ENCODE measurements at regions not wholly inside any gene's neighbourhood (a gene's known extent, or its start where the extent isn't known, plus 50 kb on each side); places are given as distances from the start of the nearest gene placed in this dataset.

DNA sequence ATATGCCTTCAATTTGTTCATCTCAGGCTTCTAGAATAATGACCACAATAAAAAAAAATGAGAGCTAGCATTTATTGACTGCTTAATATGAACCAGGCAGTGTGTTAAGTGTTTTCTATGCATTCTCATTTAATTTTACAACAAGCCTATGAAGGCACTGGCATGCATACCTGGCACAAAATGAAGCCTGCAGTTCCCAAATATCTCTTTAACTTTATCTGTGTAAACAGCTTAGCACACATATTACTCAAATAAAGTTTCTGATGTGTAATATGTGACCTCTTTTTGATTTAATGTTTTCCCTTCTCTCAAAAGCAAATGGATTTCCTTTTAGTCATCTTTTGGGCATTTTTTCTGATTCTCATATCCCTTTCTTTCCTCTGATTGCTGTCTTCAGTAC, 671.8 kb downstream of the PCDH7 start:
- no peak for DNase-seq

DNA sequence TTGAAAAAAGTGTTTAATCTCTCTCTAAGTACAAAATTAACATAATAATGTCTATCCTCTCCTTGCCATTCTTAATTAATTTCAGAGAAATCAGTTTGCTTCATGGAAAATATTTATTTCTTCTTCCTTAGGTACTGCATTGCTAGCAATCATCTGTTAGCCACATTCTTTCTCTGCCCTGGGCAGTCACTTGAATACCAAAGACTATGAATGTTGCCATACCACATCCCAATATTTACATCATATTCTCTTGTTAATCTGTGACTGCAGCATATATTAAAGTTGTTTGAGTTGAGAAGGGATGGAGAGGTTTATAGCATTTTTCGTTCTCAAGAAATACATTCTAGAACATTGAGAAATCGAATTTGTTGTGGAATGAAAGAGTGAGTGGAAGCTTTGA, 672.8 kb downstream of the PCDH7 start:
- DNase-seq: no peak

DNA sequence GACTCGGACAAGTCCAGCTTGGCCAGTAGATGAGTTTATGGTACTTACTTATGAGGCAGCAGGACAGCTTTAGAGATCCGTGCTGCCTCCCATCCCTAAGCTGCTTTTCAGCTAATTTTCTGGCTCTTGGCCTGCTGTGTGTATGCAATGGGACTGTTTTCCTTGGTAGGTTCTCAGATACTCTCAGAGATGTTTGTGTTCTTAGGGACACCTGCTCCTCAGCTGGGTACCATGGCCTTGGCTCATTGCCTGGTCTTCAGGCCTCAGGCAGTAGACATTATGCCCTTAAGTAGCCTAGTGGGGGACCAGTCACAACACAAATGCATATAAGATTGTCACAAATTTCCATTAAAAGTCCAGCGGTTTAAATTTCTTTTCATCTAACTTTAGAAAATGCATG, 688.0 kb downstream of the PCDH7 start:
- no peak for DNase-seq

DNA sequence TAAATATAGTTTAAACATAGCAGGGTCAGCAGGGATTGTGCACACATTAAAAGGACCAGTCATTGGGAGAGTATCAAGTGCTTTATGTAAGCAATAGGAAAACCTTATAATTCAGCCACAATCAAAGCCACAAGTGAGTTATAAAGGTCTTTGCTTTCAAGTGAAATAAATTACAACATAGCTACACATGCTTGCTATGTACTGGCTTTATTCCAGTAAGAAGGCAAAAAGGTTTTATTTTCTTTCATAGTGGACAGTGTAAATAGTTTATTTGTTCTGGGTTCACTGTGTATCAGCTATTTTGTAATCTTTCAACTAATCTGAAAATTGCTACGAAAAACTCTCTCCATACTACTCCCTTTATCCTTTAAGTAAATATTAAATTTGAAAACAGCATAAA, 691.4 kb downstream of the PCDH7 start:
- no peak for DNase-seq

DNA sequence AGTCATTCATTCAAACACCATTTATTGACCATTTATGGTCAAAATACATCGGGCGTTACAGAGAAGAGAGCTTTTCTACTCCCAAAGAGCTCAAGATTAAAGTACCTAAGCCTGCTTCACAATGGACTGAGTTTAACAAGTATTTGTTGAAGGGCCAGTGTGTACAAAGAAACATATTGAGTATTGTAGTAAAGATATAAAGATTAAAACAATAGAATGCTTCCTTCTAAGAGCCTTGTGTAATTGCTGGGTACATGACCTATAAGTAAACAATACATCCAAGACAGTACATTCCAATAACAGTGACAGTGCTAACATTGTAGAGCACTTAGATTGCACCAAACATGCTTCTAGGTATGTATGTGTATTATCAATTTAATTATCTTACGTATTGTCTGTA, 695.5 kb downstream of the PCDH7 start:
- DNase-seq: no peak

DNA sequence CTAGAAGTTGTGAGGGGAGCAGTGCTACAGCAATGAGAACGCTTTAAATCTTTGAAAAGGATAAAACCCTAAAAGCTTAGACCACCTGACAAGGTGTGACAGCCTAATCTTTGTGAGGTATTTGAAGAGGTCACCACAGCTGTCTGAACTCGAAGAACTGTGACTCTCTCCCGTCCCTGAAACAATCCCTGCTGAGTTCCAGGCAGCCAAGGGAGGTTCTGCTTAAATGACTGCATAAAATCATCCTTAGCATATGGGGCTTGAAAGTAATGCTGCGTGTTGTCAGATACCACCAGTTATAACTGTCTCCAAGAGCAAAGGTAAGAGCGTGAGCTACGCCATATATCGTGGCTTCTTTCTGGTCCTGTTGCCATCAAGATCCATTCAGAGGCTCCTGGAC, 696.3 kb downstream of the PCDH7 start:
- no peak for DNase-seq

DNA sequence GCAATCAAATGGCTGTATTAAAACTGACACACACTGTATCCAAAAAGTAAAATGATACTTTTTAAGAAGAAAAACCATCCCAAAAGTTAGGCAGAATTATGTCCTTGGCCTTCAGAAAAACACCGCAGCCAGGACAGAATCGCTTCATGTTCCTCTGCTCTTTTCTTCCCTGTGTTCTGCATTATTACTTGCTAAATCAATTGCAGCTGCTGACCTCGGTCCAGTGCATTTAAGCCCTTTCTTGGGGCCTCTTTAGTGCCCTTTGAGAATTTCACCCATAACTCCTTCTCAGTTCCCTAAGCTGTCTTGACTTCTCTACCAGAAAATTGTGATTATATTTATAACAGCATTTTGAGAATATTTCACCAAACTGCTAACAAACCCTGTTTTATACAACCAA, 696.9 kb downstream of the PCDH7 start:
- no peak for DNase-seq

DNA sequence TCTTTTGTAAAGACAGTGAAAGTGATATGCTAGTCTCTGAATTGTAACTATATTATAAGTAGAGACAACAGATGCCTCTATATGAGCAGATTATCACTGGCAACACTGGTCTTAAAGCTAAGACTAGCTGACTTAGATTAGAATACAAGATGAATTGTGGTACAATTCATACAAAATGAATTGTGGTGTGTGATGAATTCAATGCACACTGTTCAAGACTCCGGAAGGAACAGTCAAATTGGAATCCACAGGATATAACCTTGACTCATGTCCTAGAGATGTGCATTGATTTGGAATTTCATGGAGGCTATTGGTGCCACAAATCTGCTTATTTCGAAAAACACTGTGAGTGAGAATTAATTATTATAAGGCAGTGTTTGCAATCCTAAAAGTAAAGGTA, 701.8 kb downstream of the PCDH7 start:
- no peak for DNase-seq

DNA sequence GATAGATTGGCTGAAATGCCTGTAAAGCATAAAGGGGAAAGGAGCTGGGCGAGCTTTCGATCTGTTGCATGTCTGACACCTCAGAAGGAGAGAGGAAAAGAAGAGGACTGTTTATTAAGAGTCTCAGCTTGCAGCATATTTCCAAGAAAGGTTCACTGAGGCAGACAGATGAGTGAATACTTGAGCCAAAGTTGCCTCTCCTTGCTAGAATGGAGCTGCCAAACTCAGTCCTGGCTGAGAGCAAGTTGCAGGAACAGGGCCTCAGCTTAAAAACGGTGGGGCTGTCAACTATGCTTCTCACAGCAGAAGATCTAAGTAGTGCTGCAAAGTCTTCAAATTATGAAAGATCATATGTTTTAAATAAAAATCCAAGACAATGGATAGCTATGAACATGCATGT, 707.5 kb downstream of the PCDH7 start:
- DNase-seq: no peak

DNA sequence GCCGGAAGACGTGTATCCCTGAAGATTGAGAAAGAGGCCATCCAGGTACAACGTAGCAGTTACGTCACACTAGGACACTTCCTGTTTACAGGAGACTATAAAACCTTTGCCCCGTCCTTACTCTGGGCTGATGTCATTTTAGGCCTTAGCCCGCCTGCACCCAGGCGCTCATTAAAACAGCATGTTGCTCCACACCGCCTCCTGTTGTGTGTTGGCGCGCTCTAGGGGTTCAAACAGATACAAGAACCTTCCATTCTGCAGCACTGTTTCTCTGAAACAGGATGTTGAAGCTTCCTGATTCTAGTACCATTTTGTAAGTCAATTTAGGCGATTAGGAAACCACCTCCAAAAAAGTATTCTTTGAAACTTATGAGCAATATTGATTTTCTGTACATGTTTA, 722.1 kb downstream of the PCDH7 start:
- DNase-seq: no peak

DNA sequence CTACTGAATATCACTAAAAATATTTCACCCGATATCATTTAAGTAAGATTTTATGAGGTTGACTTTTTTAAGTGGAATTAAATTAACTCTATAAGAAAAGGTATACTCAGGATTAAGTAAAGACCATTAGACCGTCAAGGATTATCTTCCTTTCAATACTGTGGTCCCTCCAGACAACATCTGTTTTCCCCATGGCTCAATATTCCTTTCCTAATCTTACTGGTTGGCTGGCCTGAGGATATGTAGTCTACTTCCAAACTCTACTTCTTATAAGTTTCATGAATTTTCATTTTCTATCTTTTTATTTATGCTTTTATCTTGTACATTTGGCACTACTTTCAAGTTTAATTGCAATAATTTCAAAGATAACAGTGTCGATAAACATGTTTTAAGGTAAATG, 725.4 kb downstream of the PCDH7 start:
- DNase-seq: no peak

DNA sequence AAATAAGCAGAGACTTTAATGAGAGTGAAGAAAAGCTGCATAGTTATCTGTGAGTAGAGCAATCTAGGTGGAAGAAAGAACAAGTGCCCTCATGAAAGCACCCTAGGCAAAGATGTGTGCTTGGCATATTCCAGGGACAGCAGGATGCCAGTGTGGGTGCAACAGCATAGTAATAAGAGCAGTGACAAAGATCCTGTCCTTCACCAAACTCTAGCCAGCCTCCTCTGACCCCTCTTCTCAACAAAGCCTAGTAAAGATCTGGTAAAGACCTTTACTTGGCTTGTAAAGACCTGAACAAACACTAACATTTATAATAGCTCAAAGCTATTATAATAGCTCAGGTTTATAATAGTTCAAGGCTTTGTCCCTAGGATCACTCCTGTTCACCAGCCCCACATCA, 735.4 kb downstream of the PCDH7 start:
- DNase-seq: no peak

DNA sequence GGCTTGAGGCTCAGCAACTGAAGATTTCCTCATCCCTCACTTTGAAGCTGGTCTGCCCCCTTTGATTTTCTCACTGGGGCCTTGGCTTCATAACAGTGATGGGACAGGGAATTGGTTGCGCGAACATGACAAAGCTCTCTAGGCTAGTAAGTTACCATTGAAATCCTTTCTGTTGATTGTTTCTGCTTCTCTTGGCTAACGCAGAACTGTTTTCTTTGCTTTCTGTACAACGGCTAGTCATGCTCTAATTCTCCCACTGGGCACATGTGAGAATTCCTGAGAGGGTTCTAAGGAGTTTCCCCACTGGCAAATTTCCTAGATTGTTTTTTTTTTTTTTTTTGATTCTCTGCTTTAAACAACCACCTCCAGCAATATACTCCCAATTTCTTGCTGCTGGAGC, 738.6 kb downstream of the PCDH7 start:
- DNase-seq: no peak

DNA sequence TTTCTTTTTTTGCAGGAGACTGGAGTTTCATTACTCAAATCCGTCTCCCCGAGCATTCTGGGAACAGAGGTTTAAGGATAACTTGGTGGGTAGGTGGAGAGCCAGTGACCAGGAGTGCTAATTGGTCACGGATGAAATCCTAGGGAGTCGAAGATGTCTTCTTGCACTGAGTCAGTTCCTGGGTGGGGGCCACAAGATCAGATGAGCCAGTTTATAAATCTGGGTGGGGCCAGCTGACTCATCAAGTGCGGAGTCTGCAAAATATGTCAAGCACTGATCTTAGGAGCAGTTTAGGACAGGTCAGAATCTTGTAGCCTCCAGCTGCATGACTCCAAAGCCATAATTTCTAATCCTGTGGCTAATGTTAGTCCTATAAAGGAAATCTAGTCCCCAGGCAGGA, 741.3 kb downstream of the PCDH7 start:
- DNase-seq: no peak

DNA sequence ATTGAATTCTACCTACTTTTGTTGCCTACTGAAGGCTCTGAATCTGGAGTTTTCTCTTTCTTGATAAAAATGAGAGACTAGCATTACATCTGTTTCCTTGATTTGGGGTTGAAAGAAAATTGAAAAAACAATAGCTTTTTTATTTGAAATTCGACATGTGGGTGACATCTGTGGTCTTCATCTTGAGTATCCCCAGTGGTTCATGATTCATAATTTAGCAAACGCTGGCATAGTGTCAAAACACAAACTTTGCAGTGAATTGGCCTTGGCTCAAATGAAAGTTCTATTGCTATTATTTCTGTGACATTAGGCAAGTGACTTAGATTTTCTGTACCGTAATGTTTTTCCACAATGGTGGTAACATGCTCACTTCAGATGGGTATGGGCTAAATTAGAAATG, 747.6 kb downstream of the PCDH7 start:
- DNase-seq: no peak

DNA sequence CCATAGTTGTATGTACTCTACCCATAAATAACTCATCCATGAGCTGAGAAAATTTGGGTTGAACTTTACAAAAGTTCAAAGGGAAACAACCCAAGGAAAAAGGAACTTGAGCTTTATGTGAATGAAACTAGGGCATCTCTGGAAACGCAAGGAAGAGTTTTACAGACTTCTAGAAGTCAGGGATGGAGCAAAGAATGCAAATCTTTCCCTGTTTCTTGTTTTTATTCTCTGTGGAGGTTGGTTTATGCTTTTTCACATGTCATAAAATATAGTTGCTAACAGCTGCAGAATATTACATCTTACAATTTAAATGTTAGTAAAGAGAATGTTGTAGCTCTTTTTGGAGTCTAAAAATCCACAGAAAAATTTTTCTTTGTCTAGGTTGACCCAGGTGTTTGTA, 754.1 kb downstream of the PCDH7 start:
- no peak for DNase-seq

DNA sequence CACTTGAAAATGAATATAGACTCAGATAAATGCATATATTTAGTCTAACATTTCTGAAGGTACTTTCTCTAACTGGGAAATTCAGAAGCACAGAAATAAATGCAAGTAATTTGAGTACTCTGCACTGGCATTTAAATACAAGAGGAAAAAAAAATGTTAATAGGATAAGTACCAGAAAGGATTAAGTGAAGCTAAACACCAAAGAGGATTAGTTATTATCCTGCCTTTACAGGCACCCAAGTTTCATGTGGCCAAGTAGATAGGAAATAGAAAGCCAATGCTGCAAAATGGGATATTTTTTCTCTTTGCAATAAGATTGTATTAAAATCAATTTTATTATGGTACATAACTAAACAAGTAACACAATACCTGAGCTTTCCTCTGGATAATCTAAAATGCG, 762.5 kb downstream of the PCDH7 start:
- no peak for DNase-seq

DNA sequence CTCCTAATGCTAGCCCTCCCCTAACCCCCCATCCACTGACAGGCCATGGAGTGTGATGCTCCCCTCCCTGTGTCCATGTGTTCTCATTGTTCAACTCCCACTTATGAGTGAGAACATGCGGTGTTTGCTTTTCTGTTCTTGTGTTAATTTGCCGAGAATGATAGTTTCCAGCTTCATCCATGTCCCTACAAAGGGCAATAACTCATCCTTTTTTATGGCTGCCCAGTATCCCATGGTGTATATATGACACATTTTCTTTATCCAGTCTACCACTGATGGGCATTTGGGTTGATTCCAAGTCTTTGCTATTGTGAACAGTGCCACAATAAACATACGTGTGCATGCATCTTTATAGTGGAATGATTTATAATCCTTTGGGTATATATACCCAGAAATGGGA, 779.0 kb downstream of the PCDH7 start:
- DNase-seq: peak; percentile 1

DNA sequence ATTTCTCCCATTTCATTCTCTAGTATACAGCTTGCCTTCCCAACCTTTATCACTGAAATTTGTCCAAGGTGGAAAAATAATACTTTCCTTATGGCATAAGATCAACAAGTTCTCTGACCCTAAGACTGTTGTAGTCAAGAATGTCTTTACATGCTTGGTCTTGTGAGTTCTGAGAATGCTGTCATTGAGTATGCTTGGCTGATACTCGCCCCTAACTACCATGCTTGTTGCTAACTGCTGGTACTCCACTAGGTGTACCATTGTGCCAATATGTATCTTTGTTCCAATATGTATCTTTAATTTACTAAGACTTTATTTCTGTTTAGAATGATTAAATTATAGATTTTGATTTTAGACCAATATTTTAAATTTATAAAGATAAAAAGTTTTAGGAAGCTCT, 796.4 kb downstream of the PCDH7 start:
- no peak for DNase-seq

DNA sequence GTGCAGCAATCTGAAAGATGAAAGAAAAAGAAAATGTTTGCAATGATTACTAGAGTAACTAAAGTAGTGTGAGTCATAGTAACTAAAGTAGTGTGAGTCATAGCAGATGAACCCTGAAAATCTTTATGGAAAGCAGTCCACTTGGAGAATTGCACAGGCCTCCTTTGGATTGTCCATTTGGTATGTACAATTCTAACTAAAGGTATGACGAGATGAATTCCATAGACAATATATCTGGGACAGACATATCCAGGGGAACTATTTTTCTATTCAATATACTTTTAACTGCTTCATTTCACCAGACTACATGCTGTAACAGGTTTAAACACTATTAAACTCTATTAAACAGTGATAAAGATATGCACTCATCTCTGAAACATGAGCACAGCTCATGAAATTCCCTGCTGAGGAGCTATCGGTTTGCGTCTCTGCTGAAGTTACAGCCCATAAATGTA, 798.7 kb downstream of the PCDH7 start:
- no peak for DNase-seq

DNA sequence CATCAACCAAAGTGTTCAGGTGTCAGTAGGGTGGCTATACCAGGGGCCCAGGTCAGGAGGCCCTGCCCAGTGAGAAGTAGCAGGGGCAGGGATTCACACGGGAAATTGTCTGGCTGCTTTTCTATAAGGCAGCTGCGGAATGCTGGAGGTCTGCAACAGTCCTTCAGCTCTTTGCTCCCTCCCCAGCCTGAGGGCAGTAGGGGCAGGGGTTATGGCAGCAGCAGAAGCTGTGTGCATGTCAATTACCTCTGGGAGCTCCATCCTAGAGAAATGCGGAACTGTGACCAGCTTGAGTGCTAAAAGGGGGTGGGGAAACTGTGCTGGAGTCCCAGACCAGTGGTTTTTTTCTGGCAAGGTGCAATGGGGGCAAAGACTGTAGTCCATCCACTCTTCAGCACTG, 810.4 kb downstream of the PCDH7 start:
- no peak for DNase-seq

DNA sequence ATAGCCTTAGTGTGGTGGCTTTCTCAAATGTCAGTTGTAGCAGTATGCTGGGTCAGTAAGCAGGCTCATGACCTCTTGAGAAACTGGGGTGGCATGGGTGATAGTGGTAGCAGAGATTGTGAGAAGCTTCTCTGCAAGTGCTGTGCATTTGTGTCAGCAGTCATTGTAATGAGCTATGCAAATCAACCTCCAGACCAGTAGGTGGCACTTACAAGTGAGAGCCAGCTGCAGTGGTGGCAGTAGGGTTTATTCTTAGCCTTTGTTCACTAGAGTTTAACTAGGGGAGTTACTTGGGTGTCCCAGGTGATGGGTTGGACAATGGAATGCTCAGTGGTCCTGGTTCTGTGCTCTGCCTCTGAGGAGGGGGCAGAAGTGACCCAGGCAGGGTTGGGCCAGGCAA, 818.7 kb downstream of the PCDH7 start:
- no peak for DNase-seq

DNA sequence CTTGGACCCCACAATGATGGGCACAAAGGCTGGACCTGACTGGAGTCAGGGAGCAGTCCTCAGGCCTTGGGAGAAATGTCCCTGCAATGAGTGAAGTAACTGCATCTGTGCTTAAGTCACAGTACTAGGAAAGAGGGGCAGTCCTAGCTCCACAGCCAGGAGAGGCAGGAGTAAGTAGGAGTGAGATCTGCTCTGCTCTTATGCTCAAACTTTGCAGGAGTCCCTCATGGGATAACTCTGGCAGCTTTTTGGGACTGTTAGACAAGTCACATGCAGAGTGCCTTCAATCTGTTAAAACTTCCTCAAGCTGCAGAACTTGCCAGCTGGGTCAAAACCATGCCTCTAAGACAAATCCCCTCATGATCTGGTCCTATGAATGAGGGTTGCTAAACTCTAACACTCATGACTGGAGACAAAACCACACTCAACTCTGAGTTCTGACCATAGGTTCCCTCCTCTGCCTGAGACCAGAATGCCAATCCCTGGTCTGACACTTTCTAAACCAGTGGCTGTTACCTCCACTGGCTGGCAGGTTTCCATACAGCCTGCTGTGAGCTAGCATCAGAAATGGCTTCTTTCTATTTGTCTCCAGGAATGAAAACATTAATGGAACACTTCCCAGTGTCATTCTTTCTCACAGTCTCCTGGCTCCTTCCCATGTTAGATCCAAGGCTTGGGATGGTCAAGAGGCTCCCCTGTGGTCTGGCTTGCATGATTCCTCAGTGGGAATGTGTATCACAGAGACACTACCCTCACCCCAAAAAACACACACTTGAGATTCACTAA, 819.3 kb downstream of the PCDH7 start:
- DNase-seq: no peak

DNA sequence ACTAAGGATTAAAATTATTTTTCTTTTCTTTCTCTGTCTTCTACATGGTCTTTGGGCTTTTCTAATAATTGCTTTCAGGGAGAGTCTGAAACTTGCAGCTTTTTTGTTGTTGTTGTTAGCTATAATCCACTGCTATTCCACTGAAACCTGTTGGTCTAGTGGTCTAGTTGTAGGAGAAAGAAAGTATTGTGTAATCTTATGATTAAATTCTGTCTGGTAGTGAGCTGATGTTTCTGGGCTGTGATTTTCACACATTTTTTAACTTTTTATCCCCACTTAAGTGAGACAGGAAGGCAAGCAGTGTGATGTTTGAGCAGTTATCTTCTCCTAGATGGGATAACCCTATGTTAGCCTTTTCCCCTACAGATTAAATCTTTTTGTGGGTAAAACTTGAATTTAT, 825.2 kb downstream of the PCDH7 start:
- DNase-seq: no peak

DNA sequence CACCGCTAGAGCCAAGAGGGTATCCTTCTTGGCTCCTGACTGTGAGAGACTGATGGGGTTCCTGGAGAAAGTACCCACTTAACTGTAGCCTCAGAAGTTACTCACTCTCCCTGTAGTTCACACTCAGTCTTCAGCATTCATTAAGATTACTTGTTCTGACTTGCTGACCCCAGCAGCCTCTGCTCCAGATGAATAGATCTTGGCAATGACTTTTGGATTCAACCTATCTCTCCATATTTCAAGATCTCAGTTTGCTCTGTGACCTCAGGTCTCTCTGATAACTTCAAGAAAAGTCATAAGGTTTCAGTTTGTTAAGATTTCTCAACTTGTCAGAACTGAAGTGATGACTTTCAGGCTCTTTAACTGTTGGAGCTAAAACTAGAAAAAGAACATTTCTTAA, 825.6 kb downstream of the PCDH7 start:
- no peak for DNase-seq

DNA sequence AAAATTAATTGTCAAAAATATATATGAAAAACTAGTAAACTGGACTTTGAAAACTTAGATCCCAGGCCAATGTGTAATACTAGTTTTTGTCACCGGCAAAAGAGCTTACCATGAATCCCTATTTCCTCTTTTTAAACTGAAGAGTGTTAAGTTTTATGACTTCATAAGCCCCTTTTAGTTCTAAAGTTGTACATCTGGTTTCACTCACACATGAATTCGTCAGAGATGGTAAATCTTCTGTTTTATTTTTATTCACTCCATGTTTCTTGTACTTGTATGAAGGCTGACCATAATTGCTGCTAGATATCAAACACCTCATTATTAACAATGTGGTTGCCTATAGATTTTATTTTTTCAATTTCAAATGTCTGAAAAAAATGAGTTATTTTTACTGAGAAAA, 827.9 kb downstream of the PCDH7 start:
- DNase-seq: no peak
